Stimulated activated CD4-positive, alpha-beta T cell treated with anti-CD3 and anti-CD28 coated beads, Interleukin-4, amount 100 ng/mL, for 24 hours (primary cell): ENCODE measurements at regions not wholly inside any gene's neighbourhood (a gene's known extent, or its start where the extent isn't known, plus 50 kb on each side); places are given as distances from the start of the nearest gene placed in this dataset.
"Not testable (repeated sequence)": the region's sequence is repeated elsewhere in the genome, so short reads cannot be mapped to it uniquely, and the experiment has no call there.

Experiments used
- DNase-seq: peaks from one replicate; pipeline ENCODE4 v3.0.0-alpha.2; 2020

- DNase-seq, result no peak
Measured at GRCh38 chr16:58821886-58822285, 87.8 kb upstream of the GOT2 start.

- DNase-seq, result no peak
Measured at GRCh38 chr16:58820411-58820810, 86.3 kb upstream of the GOT2 start.

GRCh38 chr16:58815181-58815888 lies 81.2 kb upstream of the GOT2 start:
- no peak for DNase-seq

GRCh38 chr16:58814348-58814801 lies 80.3 kb upstream of the GOT2 start:
- peak; percentile 25 for DNase-seq

GRCh38 chr16:58809213-58809612 lies 75.1 kb upstream of the GOT2 start:
- no peak for DNase-seq

GRCh38 chr16:58807276-58807675 lies 73.2 kb upstream of the GOT2 start:
- DNase-seq, result no peak

- no peak for DNase-seq
Measured at GRCh38 chr16:58801838-58802237, 67.7 kb upstream of the GOT2 start.

GRCh38 chr16:58797137-58797801 lies 63.2 kb upstream of the GOT2 start:
- DNase-seq, result no peak

- no peak for DNase-seq
Measured at GRCh38 chr16:58793366-58793765, 59.2 kb upstream of the GOT2 start.

GRCh38 chr16:58792188-58792587 lies 58.1 kb upstream of the GOT2 start:
- DNase-seq, result no peak

GRCh38 chr16:58790816-58791557 lies 56.9 kb upstream of the GOT2 start:
- not testable (repeated sequence) for DNase-seq

- DNase-seq, result no peak
Measured at GRCh38 chr16:58789351-58789750, 55.2 kb upstream of the GOT2 start.
